ENCODE measurements at regions not wholly inside any gene's neighbourhood (a gene's known extent, or its start where the extent isn't known, plus 50 kb on each side); places are given as distances from the start of the nearest gene placed in this dataset.

DNA sequence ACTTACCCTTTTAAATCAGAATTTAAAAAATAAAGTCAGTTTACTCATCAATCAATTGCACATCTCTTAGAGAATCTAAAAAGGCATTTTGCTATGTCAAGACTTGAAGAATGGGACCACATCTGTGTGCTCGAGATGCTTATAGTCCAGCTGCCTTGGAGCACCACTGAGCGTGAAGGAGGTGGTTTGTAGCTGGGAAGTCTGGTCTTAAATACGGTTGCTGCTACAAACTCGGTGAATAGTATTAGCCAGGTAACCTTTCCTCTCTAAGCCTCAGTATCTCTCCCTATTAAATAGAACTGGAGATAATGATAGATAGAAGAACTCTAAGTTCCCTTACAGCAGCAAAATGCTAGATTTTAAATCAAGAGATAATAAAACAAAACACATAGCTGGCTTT is 289.7 kb downstream of the TRIB2 start:
- TF ChIP-seq, protein P1, sequence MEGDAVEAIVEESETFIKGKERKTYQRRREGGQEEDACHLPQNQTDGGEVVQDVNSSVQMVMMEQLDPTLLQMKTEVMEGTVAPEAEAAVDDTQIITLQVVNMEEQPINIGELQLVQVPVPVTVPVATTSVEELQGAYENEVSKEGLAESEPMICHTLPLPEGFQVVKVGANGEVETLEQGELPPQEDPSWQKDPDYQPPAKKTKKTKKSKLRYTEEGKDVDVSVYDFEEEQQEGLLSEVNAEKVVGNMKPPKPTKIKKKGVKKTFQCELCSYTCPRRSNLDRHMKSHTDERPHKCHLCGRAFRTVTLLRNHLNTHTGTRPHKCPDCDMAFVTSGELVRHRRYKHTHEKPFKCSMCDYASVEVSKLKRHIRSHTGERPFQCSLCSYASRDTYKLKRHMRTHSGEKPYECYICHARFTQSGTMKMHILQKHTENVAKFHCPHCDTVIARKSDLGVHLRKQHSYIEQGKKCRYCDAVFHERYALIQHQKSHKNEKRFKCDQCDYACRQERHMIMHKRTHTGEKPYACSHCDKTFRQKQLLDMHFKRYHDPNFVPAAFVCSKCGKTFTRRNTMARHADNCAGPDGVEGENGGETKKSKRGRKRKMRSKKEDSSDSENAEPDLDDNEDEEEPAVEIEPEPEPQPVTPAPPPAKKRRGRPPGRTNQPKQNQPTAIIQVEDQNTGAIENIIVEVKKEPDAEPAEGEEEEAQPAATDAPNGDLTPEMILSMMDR (IDR thresholded peaks at IDR 0.05; ENCODE audit: low read depth, low read length) = no peak
- peak in 1 of 2 donors; percentile 41 for DNase-seq (ENCODE audit: low read depth in 1 of 2, low spot score in 1 of 2)
- no peaks in the 10 kb centered on the region for H3K27me3 ChIP-seq
- H3K4me3 ChIP-seq = no peak overlapping the region
- no peaks in the 10 kb centered on the region for H3K36me3 ChIP-seq
- peaks cover 8% of the 10 kb centered on the region for H3K4me1 ChIP-seq (ENCODE audit: low read depth)
- H3K27ac ChIP-seq = no peak overlapping the region
- no peaks in the 10 kb centered on the region for H3K9me3 ChIP-seq (ENCODE audit: low read depth)

DNA sequence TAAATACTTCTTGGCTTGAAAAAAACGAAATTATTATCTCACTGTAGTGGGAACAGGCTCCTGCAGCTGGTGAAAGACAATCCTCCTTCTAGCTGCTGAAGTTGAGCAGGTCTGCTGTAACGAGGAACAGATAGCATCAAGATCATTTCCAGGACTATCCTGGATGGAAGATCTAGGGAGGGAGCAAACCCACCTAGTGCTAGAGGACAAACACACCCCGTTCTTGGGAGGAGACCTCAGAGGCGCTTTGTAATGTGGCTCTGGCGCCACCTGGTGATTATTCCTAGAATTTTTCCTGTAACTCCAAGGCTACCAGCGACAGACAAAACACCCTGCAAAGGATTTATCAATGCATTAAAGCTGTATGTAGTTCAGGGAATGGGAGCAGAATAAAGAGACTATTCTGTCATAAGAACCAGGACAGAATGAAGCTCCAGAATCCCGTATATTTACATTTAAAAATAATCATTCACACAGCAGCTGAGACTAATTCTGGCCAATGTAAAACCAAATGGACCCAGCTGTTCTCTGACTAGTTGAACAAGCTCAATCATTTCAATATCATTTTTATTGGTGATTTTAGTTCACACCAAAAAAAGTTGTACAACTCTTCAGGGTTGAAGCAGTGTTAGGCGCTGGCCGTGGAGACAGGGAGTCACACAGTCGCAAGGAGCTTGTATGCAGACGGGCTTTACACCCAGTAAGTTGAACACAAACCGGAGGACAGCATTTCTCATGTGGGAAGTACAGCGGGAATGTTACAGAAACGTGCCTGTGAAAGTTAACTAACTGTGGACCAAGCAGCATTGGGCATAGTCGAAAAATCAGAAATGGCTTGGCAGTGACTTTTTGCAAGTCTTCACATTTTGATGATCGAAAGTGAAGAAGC is 290.3 kb downstream of the TRIB2 start:
- TF ChIP-seq, protein P1 (IDR thresholded peaks at IDR 0.05; ENCODE audit: low read depth, low read length) = peak; percentile 63
- no peak overlapping the region for H3K4me3 ChIP-seq
- no peak overlapping the region for H3K27ac ChIP-seq
- no peaks in the 10 kb centered on the region for H3K27me3 ChIP-seq
- no peaks in the 10 kb centered on the region for H3K36me3 ChIP-seq
- no peaks in the 10 kb centered on the region for H3K9me3 ChIP-seq (ENCODE audit: low read depth)
- DNase-seq (ENCODE audit: low read depth in 1 of 2, low spot score in 1 of 2) = peak; percentile 84 to 85
- H3K4me1 ChIP-seq (ENCODE audit: low read depth) = peaks cover 8% of the 10 kb centered on the region

DNA sequence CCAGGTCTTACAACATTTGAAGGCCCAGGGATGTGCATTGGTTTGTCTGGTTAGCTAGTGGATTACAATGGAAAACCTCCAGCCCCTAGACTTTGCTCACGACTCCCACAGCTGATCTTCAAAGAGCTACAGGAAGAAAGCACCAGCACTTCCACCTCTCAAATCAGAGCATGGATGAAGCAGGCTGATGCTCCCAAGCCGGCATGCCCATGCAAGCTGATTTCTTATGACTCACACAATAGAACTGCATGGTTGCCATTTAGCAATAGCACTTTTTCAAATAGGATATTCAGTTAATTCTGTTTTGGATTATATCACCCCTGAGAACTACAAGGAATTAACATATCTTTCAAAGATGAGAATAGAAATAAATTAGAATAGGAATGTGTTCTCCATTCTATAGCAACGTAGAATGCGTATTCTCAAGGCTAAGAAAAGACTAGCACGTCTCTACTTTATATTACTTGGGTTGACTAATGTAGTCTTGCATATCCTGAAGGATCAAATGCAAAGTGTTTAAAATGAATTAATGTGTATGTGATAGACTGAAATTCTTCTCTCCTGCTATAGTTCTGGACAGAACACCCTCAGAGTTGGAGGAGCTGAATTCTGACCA is 292.4 kb downstream of the TRIB2 start:
- Histone ChIP-seq H3K4me3 (no peak overlapping the region), H3K4me1 (ENCODE audit: low read depth) (peaks cover 8% of the 10 kb centered on the region), H3K36me3 (no peaks in the 10 kb centered on the region), H3K9me3 (ENCODE audit: low read depth) (no peaks in the 10 kb centered on the region), H3K27ac (no peak overlapping the region), H3K27me3 (no peaks in the 10 kb centered on the region)
- DNase-seq (ENCODE audit: low read depth in 1 of 2, low spot score in 1 of 2) = peak in 1 of 2 donors; percentile 17
- TF ChIP-seq, protein P1 (IDR thresholded peaks at IDR 0.05; ENCODE audit: low read depth, low read length) = no peak

DNA sequence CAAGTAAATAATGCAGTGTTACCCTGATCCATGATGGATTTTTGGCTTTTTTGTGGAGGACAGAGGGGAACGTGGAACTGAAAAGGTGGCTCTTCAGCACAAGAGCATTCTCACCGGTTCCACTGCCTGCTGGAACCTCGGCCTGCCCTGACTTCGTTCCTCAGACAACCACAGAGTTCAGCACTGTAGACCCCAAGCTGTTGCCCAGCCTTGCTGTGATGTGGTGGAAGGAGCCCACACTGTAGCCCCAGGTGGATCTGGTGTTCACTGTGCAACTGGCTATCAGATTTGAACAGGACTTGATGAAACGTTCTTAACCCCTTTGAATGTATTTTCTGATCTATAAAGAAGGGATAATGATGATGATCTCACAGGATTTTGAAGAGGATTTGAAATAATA is 293.5 kb downstream of the TRIB2 start:
- DNase-seq (ENCODE audit: low read depth in 1 of 2, low spot score in 1 of 2) = no peak
- H3K36me3 ChIP-seq = no peaks in the 10 kb centered on the region
- H3K4me1 ChIP-seq (ENCODE audit: low read depth) = peaks cover 12% of the 10 kb centered on the region
- no peaks in the 10 kb centered on the region for H3K9me3 ChIP-seq (ENCODE audit: low read depth)
- no peaks in the 10 kb centered on the region for H3K27me3 ChIP-seq
- H3K4me3 ChIP-seq = no peak overlapping the region
- H3K27ac ChIP-seq = no peak overlapping the region
- TF ChIP-seq, protein P1 (IDR thresholded peaks at IDR 0.05; ENCODE audit: low read depth, low read length) = no peak

DNA sequence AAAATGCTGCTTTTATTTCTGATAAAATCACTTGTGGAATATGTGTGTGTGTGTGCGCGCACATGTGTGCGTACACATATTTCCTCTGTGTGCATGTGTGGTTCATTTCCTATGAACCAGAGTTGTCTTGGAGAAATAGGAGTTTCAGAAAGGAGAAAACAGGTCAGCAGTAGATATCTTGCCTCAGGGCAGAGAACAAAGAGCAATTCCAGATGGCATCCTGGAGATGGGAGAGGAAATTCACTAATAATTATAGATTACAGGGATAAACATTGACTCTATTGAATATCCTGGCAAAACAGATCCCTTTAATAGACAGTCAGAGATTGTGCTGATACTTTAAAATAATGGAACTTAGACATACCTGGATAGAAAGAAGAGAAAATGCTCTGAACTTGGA is 298.0 kb downstream of the TRIB2 start:
- Histone ChIP-seq H3K36me3 (no peaks in the 10 kb centered on the region), H3K27me3 (no peaks in the 10 kb centered on the region), H3K9me3 (ENCODE audit: low read depth) (no peaks in the 10 kb centered on the region), H3K27ac (no peak overlapping the region), H3K4me1 (ENCODE audit: low read depth) (peaks cover 16% of the 10 kb centered on the region), H3K4me3 (no peak overlapping the region)
- no peak for DNase-seq (ENCODE audit: low read depth in 1 of 2, low spot score in 1 of 2)
- TF ChIP-seq, protein P1 (IDR thresholded peaks at IDR 0.05; ENCODE audit: low read depth, low read length) = no peak

Measured in cardiac muscle cell (in vitro differentiated cells and primary cell).